Vagina (tissue), 2 donors: ENCODE measurements at regions not wholly inside any gene's neighbourhood (a gene's known extent, or its start where the extent isn't known, plus 50 kb on each side); places are given as distances from the start of the nearest gene placed in this dataset.

Experiments used
- DNase-seq, 2 donors: peaks; one replicate each; pipeline ENCODE4 v3.0.0-alpha.2; 2017; ENCODE audit errors: extremely low spot score in 2 of 2
- H3K27ac ChIP-seq: fragments of 200-600 bp; sonication (generic); one replicate; pipeline ENCODE4 v1.5.1; 2019
- H3K27me3 ChIP-seq: fragments of 200-600 bp; sonication (generic); one replicate; pipeline ENCODE4 v1.5.1; 2019
- H3K36me3 ChIP-seq, 2 donors: fragments of 200-600 bp; sonication (generic); one replicate each; pipeline ENCODE4 v1.5.1; 2017 to 2019
- H3K4me1 ChIP-seq: fragments of 200-600 bp; sonication (generic); one replicate; pipeline ENCODE4 v1.5.1; 2019
- H3K4me3 ChIP-seq, 2 donors: fragments of 200-600 bp; sonication (generic); 1 replicate in 1 of 2; 2 replicates in 1 of 2; pipeline ENCODE4 v1.5.1; 2016 to 2019
- H3K9me3 ChIP-seq: fragments of 200-600 bp; sonication (generic); one replicate; pipeline ENCODE4 v1.5.1; 2019
- POLR2A ChIP-seq, 2 donors: fragments of 450-650 bp; IDR thresholded peaks; one replicate each; pipeline ENCODE4 v1.6.1; 2017; ENCODE audit warnings: antibody characterized with exemption in 2 of 2, mild to moderate bottlenecking in 2 of 2, moderate library complexity in 2 of 2
- POLR2AphosphoS5 ChIP-seq, 2 donors: sonication (generic); formaldehyde crosslinking; IDR thresholded peaks; one replicate each; pipeline ENCODE4 v1.9.0; 2017; ENCODE audit warnings: antibody characterized with exemption in 2 of 2, mild to moderate bottlenecking in 2 of 2, low read depth in 1 of 2; ENCODE audit not compliant: insufficient read depth in 1 of 2
- intact Hi-C: fragments of 100-400 bp; cut with DNase I; formaldehyde crosslinking; loops from one replicate; pipeline ENCODE4 v1.15.1; 2023
- TF ChIP-seq, protein P1 (sequence below), 3 experiments: fragments of 450-650 bp in 2 of 3; fragments of 200-600 bp in 1 of 3; sonication (generic) in 1 of 3; IDR thresholded peaks; one replicate each; pipeline ENCODE4 v1.5.1; 2017 to 2019; ENCODE audit warnings: antibody characterized with exemption in 3 of 3, mild to moderate bottlenecking in 2 of 3, moderate library complexity in 2 of 3

GRCh38 chr7:136326045-136326609 is 349.0 kb upstream of the MTPN start:
- TF ChIP-seq POLR2A (IDR thresholded peaks at IDR 0.05) = no peak
- TF ChIP-seq POLR2AphosphoS5 (IDR thresholded peaks at IDR 0.05; ENCODE audit: insufficient read depth in 1 of 2, low read depth in 1 of 2) = no peak
- TF ChIP-seq, protein P1, sequence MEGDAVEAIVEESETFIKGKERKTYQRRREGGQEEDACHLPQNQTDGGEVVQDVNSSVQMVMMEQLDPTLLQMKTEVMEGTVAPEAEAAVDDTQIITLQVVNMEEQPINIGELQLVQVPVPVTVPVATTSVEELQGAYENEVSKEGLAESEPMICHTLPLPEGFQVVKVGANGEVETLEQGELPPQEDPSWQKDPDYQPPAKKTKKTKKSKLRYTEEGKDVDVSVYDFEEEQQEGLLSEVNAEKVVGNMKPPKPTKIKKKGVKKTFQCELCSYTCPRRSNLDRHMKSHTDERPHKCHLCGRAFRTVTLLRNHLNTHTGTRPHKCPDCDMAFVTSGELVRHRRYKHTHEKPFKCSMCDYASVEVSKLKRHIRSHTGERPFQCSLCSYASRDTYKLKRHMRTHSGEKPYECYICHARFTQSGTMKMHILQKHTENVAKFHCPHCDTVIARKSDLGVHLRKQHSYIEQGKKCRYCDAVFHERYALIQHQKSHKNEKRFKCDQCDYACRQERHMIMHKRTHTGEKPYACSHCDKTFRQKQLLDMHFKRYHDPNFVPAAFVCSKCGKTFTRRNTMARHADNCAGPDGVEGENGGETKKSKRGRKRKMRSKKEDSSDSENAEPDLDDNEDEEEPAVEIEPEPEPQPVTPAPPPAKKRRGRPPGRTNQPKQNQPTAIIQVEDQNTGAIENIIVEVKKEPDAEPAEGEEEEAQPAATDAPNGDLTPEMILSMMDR (IDR thresholded peaks at IDR 0.05) = no peak
- H3K27ac ChIP-seq = no peak overlapping the region

DNA sequence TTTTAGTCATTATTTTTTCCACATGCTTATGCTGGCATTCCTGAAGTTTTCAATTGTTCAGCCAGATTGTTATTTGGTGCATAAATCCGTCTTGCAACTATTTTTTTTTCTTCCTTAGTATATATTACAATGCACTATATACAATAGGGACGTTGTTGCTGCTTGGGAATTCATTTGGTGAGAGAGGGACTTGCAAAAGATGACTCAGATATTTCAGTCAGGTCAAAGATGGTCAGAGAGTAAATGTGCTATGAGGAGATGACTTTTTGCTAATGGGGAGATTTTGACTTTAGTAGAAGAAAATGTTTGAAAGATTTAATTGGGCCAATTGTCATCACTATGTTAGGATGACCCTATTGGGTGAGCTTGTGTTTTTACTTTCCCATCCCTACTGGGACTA is 348.4 kb upstream of the MTPN start:
- DNase-seq = no peak
- intact Hi-C loops = no loop called here
- H3K27ac ChIP-seq = no peak overlapping the region

More at GRCh38 chr7:136326045-136326609, 349.0 kb upstream of the MTPN start:
- DNase-seq = no peak
- Histone ChIP-seq H3K36me3 (no peaks in the 10 kb centered on the region), H3K4me1 (no peaks in the 10 kb centered on the region), H3K27me3 (no peaks in the 10 kb centered on the region), H3K4me3 (no peak overlapping the region), H3K9me3 (no peaks in the 10 kb centered on the region)
- intact Hi-C loops = no loop called here

DNA sequence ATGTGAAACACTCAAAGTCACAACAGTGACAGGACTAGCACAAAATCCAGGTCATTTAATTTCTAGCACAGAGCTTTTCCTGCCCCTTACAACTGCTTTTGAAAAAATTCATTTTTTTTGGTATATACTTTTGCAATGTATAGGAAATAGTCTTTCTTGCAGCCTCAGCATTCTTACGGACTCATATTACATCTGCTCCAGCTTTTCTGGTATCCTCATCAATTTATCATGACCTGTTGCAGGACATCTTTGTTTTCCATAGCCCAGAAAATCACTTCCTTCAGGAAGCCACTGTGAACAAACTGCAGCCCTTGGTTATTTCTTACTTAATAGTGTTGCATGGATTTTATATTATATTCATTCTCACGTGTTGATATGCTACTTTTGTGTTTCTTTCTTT is 347.9 kb upstream of the MTPN start:
- no peaks in the 10 kb centered on the region for H3K36me3 ChIP-seq
- no peak overlapping the region for H3K4me3 ChIP-seq
- TF ChIP-seq, protein P1 (IDR thresholded peaks at IDR 0.05) = no peak
- TF ChIP-seq POLR2AphosphoS5 (IDR thresholded peaks at IDR 0.05; ENCODE audit: insufficient read depth in 1 of 2, low read depth in 1 of 2) (no peak), POLR2A (IDR thresholded peaks at IDR 0.05) (no peak)
- no peaks in the 10 kb centered on the region for H3K27me3 ChIP-seq
- DNase-seq = no peak
- H3K9me3 ChIP-seq = no peaks in the 10 kb centered on the region
- intact Hi-C loops = no loop called here
- no peaks in the 10 kb centered on the region for H3K4me1 ChIP-seq
- H3K27ac ChIP-seq = no peak overlapping the region

More for the DNA sequence above, 348.4 kb upstream of the MTPN start:
- no peak for TF ChIP-seq POLR2A (IDR thresholded peaks at IDR 0.05)
- no peak for TF ChIP-seq POLR2AphosphoS5 (IDR thresholded peaks at IDR 0.05; ENCODE audit: insufficient read depth in 1 of 2, low read depth in 1 of 2)
- TF ChIP-seq, protein P1 (IDR thresholded peaks at IDR 0.05) = no peak
- Histone ChIP-seq H3K36me3 (no peaks in the 10 kb centered on the region), H3K9me3 (no peaks in the 10 kb centered on the region), H3K27me3 (no peaks in the 10 kb centered on the region), H3K4me3 (no peak overlapping the region), H3K4me1 (no peaks in the 10 kb centered on the region)

GRCh38 chr7:136324073-136324704 is 347.0 kb upstream of the MTPN start:
- TF ChIP-seq, protein P1 (IDR thresholded peaks at IDR 0.05) = no peak
- TF ChIP-seq POLR2A (IDR thresholded peaks at IDR 0.05) (no peak), POLR2AphosphoS5 (IDR thresholded peaks at IDR 0.05; ENCODE audit: insufficient read depth in 1 of 2, low read depth in 1 of 2) (no peak)
- intact Hi-C loops = no loop called here
- no peak overlapping the region for H3K27ac ChIP-seq
- H3K36me3 ChIP-seq = no peaks in the 10 kb centered on the region
- H3K9me3 ChIP-seq = no peaks in the 10 kb centered on the region
- no peaks in the 10 kb centered on the region for H3K27me3 ChIP-seq
- no peak overlapping the region for H3K4me3 ChIP-seq
- no peaks in the 10 kb centered on the region for H3K4me1 ChIP-seq
- no peak for DNase-seq

DNA sequence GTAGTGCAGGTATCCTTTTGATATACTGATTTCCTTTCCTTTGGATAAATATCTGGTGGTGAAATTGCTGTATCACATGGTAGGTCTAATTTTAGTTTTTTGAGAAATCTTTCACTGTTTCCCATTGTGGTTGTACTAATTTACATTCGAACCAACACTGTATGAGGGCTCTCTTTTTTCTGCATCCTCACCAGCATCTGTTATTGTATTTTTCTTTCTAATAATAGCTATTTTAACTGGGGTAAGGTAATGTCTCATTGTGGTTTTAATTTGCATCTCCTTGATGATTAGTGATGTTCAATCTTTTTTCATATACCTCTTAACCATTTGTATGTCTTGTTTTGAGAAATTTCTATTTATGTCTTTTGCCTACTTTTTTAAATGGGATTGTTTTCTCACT is 335.4 kb upstream of the MTPN start:
- no peaks in the 10 kb centered on the region for H3K4me1 ChIP-seq
- H3K9me3 ChIP-seq = no peaks in the 10 kb centered on the region
- no peaks in the 10 kb centered on the region for H3K27me3 ChIP-seq
- H3K36me3 ChIP-seq = no peaks in the 10 kb centered on the region
- no peak for DNase-seq
- TF ChIP-seq POLR2A (IDR thresholded peaks at IDR 0.05) (no peak), POLR2AphosphoS5 (IDR thresholded peaks at IDR 0.05; ENCODE audit: insufficient read depth in 1 of 2, low read depth in 1 of 2) (no peak)
- TF ChIP-seq, protein P1 (IDR thresholded peaks at IDR 0.05) = no peak
- intact Hi-C loops = no loop called here
- no peak overlapping the region for H3K27ac ChIP-seq
- H3K4me3 ChIP-seq = no peak overlapping the region
